Upper lobe of right lung (tissue), 1 donor: ENCODE measurements at regions not wholly inside any gene's neighbourhood (a gene's known extent, or its start where the extent isn't known, plus 50 kb on each side); places are given as distances from the start of the nearest gene placed in this dataset.

Source experiments
- ATAC-seq: fragments of 200-7000 bp; cut with Tn5 transposase; one replicate; pipeline ENCODE4 v1.9.1; 2020; ENCODE audit warnings: mild to moderate bottlenecking, moderate library complexity
- DNase-seq: peaks from one replicate; pipeline ENCODE4 v3.0.0-alpha.2; 2020
- H3K27ac ChIP-seq: fragments of 200-600 bp; one replicate; pipeline ENCODE4 v1.8.0; 2022
- H3K27me3 ChIP-seq: fragments of 200-600 bp; one replicate; pipeline ENCODE4 v1.8.0; 2022; ENCODE audit warnings: mild to moderate bottlenecking
- H3K36me3 ChIP-seq: fragments of 200-600 bp; one replicate; pipeline ENCODE4 v1.8.0; 2022
- H3K4me1 ChIP-seq: fragments of 200-600 bp; one replicate; pipeline ENCODE4 v1.8.0; 2022
- H3K4me3 ChIP-seq: fragments of 200-600 bp; one replicate; pipeline ENCODE4 v1.8.0; 2022; ENCODE audit warnings: mild to moderate bottlenecking
- H3K9me3 ChIP-seq: fragments of 200-600 bp; one replicate; pipeline ENCODE4 v1.8.0; 2022
- CTCF ChIP-seq: fragments of 200-600 bp; IDR thresholded peaks from one replicate; pipeline ENCODE4 v1.8.0; 2022; ENCODE audit warnings: antibody characterized with exemption
- intact Hi-C: fragments of 100-400 bp; cut with DNase I; formaldehyde crosslinking; loops from one replicate; pipeline ENCODE4 v1.11.0; 2022
- donor health status: DM: no; HTN: yes; CAD: no; lungs with severe emphysema.

DNA sequence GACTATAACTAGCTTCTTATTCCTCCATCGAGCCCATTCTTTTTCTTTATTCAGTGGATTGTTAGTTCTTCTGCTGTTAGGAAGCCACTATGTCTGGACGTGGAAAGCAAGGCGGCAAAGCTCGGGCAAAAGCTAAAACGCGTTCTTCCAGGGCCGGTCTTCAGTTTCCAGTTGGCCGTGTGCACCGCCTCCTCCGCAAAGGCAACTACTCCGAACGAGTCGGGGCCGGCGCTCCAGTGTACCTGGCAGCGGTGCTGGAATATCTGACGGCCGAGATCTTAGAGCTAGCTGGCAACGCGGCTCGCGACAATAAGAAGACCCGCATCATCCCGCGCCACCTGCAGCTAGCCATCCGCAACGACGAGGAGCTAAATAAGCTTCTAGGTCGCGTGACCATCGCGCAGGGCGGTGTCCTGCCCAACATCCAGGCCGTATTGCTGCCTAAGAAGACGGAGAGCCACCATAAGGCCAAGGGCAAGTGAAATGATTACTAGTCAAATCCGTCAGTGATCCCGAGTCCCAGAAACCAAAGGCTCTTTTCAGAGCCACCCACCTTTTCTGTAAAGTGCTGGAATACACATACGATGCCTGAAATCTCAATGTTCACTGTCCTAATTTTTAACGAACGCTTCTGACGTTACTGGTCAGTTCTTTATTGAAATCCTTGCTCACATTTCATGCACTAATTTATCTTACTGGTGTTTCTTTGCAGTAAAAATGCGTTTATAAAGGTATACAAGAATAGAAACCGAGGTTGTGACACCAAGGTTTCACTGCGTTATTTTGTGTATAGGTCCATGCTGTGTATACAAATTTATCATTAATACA lies 129.9 kb downstream of the HFE start:
- H3K27me3 ChIP-seq, result peaks cover 58% of the 10 kb centered on the region
- TF ChIP-seq CTCF, result peak; percentile 41
- H3K9me3 ChIP-seq, result no peaks in the 10 kb centered on the region
- ATAC-seq, result peak; percentile 86
- H3K27ac ChIP-seq, result peak overlapping the region; percentile 87
- H3K4me1 ChIP-seq, result no peaks in the 10 kb centered on the region
- intact Hi-C loops, result loop anchor here (2.0 kb wide), 1 partner anchor 18 kb away; a partner anchor contains a TSS
- DNase-seq, result peak; percentile 87
- no peaks in the 10 kb centered on the region for H3K36me3 ChIP-seq
- peak overlapping the region; percentile 44 for H3K4me3 ChIP-seq

DNA sequence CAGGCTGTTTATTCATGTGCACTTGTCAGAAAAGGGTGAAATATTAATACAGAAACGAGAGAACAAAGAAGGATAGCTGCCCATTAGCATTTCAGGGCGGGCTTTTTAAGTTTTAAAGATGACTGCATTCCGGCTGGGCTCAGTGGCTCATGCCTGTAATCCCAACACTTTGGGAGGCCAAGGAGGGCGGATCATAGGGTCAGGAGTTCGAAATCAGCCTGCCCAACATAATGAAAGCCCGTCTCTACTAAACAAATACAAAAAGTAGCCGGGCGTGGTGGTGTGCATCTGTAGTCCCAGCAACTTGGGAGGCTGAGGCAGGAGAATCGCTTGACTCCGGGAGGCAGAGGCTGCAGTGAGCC lies 130.5 kb downstream of the HFE start:
- Histone ChIP-seq H3K27me3 (peaks cover 64% of the 10 kb centered on the region), H3K4me3 (peak overlapping the region; percentile 44), H3K27ac (peak overlapping the region; percentile 87), H3K9me3 (no peaks in the 10 kb centered on the region), H3K36me3 (no peaks in the 10 kb centered on the region), H3K4me1 (no peaks in the 10 kb centered on the region)
- no peak for DNase-seq
- TF ChIP-seq CTCF, result no peak
- intact Hi-C loops, result loop anchor here (2.0 kb wide), 1 partner anchor 19 kb away; a partner anchor contains a TSS
- no peak for ATAC-seq

- no peak overlapping the region for H3K4me3 ChIP-seq
- no peak for DNase-seq
- peaks cover 74% of the 10 kb centered on the region for H3K27me3 ChIP-seq
- no peak overlapping the region for H3K27ac ChIP-seq
- no peaks in the 10 kb centered on the region for H3K36me3 ChIP-seq
- no peak for ATAC-seq
- intact Hi-C loops, result no loop called here
- no peak for TF ChIP-seq CTCF
- H3K4me1 ChIP-seq, result no peaks in the 10 kb centered on the region
- no peaks in the 10 kb centered on the region for H3K9me3 ChIP-seq
These were observed 131.6 kb downstream of the HFE start for GRCh38 chr6:26218824-26219223.

GRCh38 chr6:26220145-26220970 lies 133.1 kb downstream of the HFE start:
- ATAC-seq, result no peak
- H3K27ac ChIP-seq, result no peak overlapping the region
- intact Hi-C loops, result no loop called here

DNA sequence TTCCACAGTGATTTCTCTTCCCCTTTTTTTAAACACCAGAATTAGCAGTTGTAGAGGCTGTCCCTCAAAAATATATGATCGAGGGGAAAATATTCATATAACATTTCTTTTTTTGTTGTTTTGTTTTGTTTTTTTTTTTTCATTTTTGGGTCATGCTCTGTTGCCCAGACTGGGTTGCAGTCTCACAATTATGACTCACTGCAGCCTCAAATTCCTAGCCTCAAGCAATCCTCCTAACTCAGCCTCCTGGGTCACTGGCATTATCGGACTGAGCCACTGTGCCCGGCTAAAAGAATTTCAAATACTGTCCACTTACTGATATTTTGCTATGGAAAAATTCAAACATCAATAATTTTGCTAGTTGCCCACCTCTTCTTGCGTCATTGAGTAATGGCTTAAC lies 134.0 kb downstream of the HFE start:
- H3K27ac ChIP-seq, result no peak overlapping the region
- H3K4me1 ChIP-seq, result no peaks in the 10 kb centered on the region
- no peak for ATAC-seq
- intact Hi-C loops, result no loop called here
- no peak for TF ChIP-seq CTCF
- no peaks in the 10 kb centered on the region for H3K36me3 ChIP-seq
- DNase-seq, result no peak
- H3K4me3 ChIP-seq, result no peak overlapping the region
- peaks cover 72% of the 10 kb centered on the region for H3K27me3 ChIP-seq
- H3K9me3 ChIP-seq, result no peaks in the 10 kb centered on the region

More at GRCh38 chr6:26220145-26220970, 133.1 kb downstream of the HFE start:
- Histone ChIP-seq H3K27me3 (peaks cover 72% of the 10 kb centered on the region), H3K4me3 (no peak overlapping the region), H3K36me3 (no peaks in the 10 kb centered on the region), H3K4me1 (no peaks in the 10 kb centered on the region), H3K9me3 (no peaks in the 10 kb centered on the region)
- DNase-seq, result no peak
- no peak for TF ChIP-seq CTCF
